Keratinocyte (primary cell): ENCODE measurements at regions not wholly inside any gene's neighbourhood (a gene's known extent, or its start where the extent isn't known, plus 50 kb on each side); places are given as distances from the start of the nearest gene placed in this dataset.

ENCODE experiments used
- DNase-seq: peaks from one replicate; pipeline ENCODE4 v3.0.0-alpha.2; 2011; ENCODE audit warnings: low read depth, missing footprints, low spot score
- FAIRE-seq: peaks from 2 replicates; lab custom pipeline; 2011; peaks lifted over from hg19 to GRCh38; lab: Jason Lieb, UNC
- H2AFZ ChIP-seq: 2 replicates; pipeline ENCODE4 v1.6.0; 2012; ENCODE audit warnings: low read length, control low read depth, inconsistent platforms; ENCODE audit not compliant: control insufficient read depth
- H3K27ac ChIP-seq: 2 replicates; pipeline ENCODE4 v1.5.1; 2011; ENCODE audit warnings: low read length; ENCODE audit not compliant: control insufficient read depth, insufficient read depth
- H3K27me3 ChIP-seq: 3 replicates; pipeline ENCODE4 v1.6.0; 2011; ENCODE audit warnings: low read length; ENCODE audit not compliant: control insufficient read depth, insufficient read depth; ENCODE audit errors: extremely low read depth
- H3K36me3 ChIP-seq, 2 experiments: 2 replicates in 1 of 2; 3 replicates in 1 of 2; pipeline ENCODE4 v1.5.1; 2011; ENCODE audit warnings: low read length in 2 of 2, mild to moderate bottlenecking in 1 of 2; ENCODE audit not compliant: control insufficient read depth in 2 of 2, insufficient read depth in 2 of 2; ENCODE audit errors: extremely low read depth in 1 of 2
- H3K4me1 ChIP-seq: 3 replicates; pipeline ENCODE4 v1.5.1; 2011; ENCODE audit warnings: low read length; ENCODE audit not compliant: control insufficient read depth, insufficient read depth; ENCODE audit errors: extremely low read depth
- H3K4me2 ChIP-seq: 3 replicates; pipeline ENCODE4 v1.6.0; 2011; ENCODE audit warnings: low read depth, low read length; ENCODE audit not compliant: control insufficient read depth, insufficient read depth; ENCODE audit errors: extremely low read depth
- H3K4me3 ChIP-seq, 3 experiments: fragments of 200-600 bp in 1 of 3; sonication (generic) in 1 of 3; 2 replicates in 2 of 3; 3 replicates in 1 of 3; pipeline ENCODE4 v1.5.1; 2011 to 2016; ENCODE audit warnings: low read length in 3 of 3, mild to moderate bottlenecking in 3 of 3, control low read depth in 2 of 3, inconsistent platforms in 1 of 3, low read depth in 1 of 3, mixed read lengths in 1 of 3, mixed run types in 1 of 3, moderate library complexity in 1 of 3; ENCODE audit not compliant: control insufficient read depth in 2 of 3, insufficient read depth in 2 of 3; ENCODE audit errors: extremely low read depth in 1 of 3
- H3K79me2 ChIP-seq: 2 replicates; pipeline ENCODE4 v1.6.0; 2012; ENCODE audit warnings: low read length; ENCODE audit not compliant: control insufficient read depth, insufficient read depth
- H3K9ac ChIP-seq: 3 replicates; pipeline ENCODE4 v1.6.0; 2011; ENCODE audit warnings: low read length; ENCODE audit not compliant: control insufficient read depth, insufficient read depth; ENCODE audit errors: extremely low read depth
- H3K9me1 ChIP-seq: 3 replicates; pipeline ENCODE4 v1.6.0; 2011; ENCODE audit warnings: low read length; ENCODE audit not compliant: control insufficient read depth, insufficient read depth; ENCODE audit errors: extremely low read depth
- H3K9me3 ChIP-seq: 2 replicates; pipeline ENCODE4 v1.5.1; 2012; ENCODE audit warnings: low read depth, low read length; ENCODE audit not compliant: control insufficient read depth
- H4K20me1 ChIP-seq: 3 replicates; pipeline ENCODE4 v1.6.0; 2011; ENCODE audit warnings: low read length; ENCODE audit not compliant: control insufficient read depth, insufficient read depth; ENCODE audit errors: extremely low read depth
- EZH2 ChIP-seq: IDR thresholded peaks from one replicate; pipeline ENCODE4 v1.6.1; 2012; ENCODE audit warnings: inconsistent platforms, mild to moderate bottlenecking, low read length, moderate library complexity
- dilution Hi-C: fragments of 300-500 bp; cut with MboI; formaldehyde crosslinking; loops from one replicate; pipeline ENCODE4 v1.7.0; 2020; ENCODE audit warnings: low sequenced_read_pairs; ENCODE audit not compliant: extremely low pct_ligation_motif_present
- TF ChIP-seq, protein P1 (sequence below), 3 experiments: IDR thresholded peaks in 1 of 3; conservative IDR thresholded peaks in 1 of 3; optimal IDR thresholded peaks in 1 of 3; 2 replicates in 2 of 3; 3 replicates in 1 of 3; pipeline versions ENCODE3 to v1.5.1; 2011; ENCODE audit warnings: low read length in 3 of 3, mild to moderate bottlenecking in 3 of 3, moderate library complexity in 2 of 3, control low read depth in 1 of 3, inconsistent platforms in 1 of 3; ENCODE audit not compliant: insufficient read depth in 2 of 3; ENCODE audit errors: extremely low read depth in 1 of 3

- H3K4me2 ChIP-seq: no peak overlapping the region
- H3K79me2 ChIP-seq: no peaks in the 10 kb centered on the region
- no peak overlapping the region for H2AFZ ChIP-seq
- H3K36me3 ChIP-seq: no peaks in the 10 kb centered on the region
- H3K9ac ChIP-seq: no peak overlapping the region
- no peak overlapping the region for H3K4me3 ChIP-seq
- no peak overlapping the region for H3K27ac ChIP-seq
- no peaks in the 10 kb centered on the region for H4K20me1 ChIP-seq
- no peaks in the 10 kb centered on the region for H3K9me1 ChIP-seq
- no peak for TF ChIP-seq EZH2
- TF ChIP-seq, protein P1, sequence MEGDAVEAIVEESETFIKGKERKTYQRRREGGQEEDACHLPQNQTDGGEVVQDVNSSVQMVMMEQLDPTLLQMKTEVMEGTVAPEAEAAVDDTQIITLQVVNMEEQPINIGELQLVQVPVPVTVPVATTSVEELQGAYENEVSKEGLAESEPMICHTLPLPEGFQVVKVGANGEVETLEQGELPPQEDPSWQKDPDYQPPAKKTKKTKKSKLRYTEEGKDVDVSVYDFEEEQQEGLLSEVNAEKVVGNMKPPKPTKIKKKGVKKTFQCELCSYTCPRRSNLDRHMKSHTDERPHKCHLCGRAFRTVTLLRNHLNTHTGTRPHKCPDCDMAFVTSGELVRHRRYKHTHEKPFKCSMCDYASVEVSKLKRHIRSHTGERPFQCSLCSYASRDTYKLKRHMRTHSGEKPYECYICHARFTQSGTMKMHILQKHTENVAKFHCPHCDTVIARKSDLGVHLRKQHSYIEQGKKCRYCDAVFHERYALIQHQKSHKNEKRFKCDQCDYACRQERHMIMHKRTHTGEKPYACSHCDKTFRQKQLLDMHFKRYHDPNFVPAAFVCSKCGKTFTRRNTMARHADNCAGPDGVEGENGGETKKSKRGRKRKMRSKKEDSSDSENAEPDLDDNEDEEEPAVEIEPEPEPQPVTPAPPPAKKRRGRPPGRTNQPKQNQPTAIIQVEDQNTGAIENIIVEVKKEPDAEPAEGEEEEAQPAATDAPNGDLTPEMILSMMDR (optimal IDR thresholded peaks at IDR 0.05 in 1 of 3, IDR thresholded peaks at IDR 0.05 in 1 of 3, conservative IDR thresholded peaks at IDR 0.05 in 1 of 3; ENCODE audit: extremely low read depth in 1 of 3, insufficient read depth in 2 of 3, low read length in 3 of 3): no peak
- dilution Hi-C loops: no loop called here
- FAIRE-seq (no peak), DNase-seq (no peak)
- H3K9me3 ChIP-seq: no peaks in the 10 kb centered on the region
- no peaks in the 10 kb centered on the region for H3K27me3 ChIP-seq
- H3K4me1 ChIP-seq: peaks cover 4% of the 10 kb centered on the region
Observed at GRCh38 chr18:27372386-27372785, 187.3 kb upstream of the CHST9 start.

DNA sequence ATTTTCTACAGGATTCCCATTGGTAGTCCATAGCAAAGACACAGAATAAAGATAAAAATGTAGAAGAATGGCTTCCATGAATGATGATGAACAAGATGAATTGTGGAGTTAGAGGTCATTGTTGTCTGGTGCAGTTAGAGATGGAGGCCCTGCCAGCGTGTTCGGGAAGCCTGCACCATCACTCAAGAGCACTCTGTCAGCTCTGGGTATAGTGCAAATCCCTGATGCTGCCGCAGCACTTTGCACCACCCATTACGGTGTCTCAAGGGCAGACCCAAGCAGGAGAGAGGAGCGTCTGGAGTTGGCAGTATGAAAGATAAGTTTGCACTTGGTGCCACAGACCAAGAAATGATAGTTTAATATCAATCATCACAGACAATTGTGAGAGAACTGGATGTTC lies 181.6 kb upstream of the CHST9 start:
- no peaks in the 10 kb centered on the region for H3K27me3 ChIP-seq
- no peaks in the 10 kb centered on the region for H3K4me1 ChIP-seq
- no peak overlapping the region for H2AFZ ChIP-seq
- H3K4me2 ChIP-seq: no peak overlapping the region
- DNase-seq (no peak), FAIRE-seq (no peak)
- no peaks in the 10 kb centered on the region for H3K79me2 ChIP-seq
- no peaks in the 10 kb centered on the region for H3K9me3 ChIP-seq
- H3K27ac ChIP-seq: no peak overlapping the region
- TF ChIP-seq, protein P1 (optimal IDR thresholded peaks at IDR 0.05 in 1 of 3, IDR thresholded peaks at IDR 0.05 in 1 of 3, conservative IDR thresholded peaks at IDR 0.05 in 1 of 3; ENCODE audit: extremely low read depth in 1 of 3, insufficient read depth in 2 of 3, low read length in 3 of 3): no peak
- TF ChIP-seq EZH2: no peak
- dilution Hi-C loops: no loop called here
- no peaks in the 10 kb centered on the region for H3K9me1 ChIP-seq
- no peaks in the 10 kb centered on the region for H4K20me1 ChIP-seq
- H3K9ac ChIP-seq: no peak overlapping the region
- H3K4me3 ChIP-seq: no peak overlapping the region
- no peaks in the 10 kb centered on the region for H3K36me3 ChIP-seq
